ENCODE measurements at regions not wholly inside any gene's neighbourhood (a gene's known extent, or its start where the extent isn't known, plus 50 kb on each side); places are given as distances from the start of the nearest gene placed in this dataset. TPM values are rescaled to one million over a fixed set of nuclear protein-coding genes. Genes with fewer than 3 reads are reported as not detected.

DNA sequence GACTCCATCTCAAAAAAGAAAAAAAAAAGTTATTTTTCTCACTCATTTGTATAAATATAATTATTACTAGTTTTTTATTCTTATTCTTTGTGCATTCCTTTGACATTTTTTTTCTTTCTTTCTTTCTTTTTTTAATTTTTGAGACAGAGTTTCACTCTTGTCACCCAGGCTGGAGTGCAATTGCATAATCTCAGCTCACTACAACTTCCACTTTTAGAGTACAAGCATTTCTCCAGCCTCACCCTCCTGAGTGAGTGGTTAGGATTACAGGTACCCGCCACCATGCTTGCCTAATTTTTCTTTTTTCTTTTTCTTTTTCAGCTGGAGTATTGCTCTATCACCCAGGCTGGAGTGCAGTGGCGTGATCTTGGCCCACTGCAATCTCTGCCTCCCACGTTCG, 51.4 kb upstream of the JARID2 start:
- H3K18ac ChIP-seq (ENCODE audit: low read length): no peak overlapping the region
- H2BK12ac ChIP-seq (ENCODE audit: low read length): no peak overlapping the region
- no peaks in the 10 kb centered on the region for H3K27me3 ChIP-seq (ENCODE audit: control insufficient read depth in 3 of 3, insufficient read depth in 3 of 3, low read depth in 1 of 3, low read length in 3 of 3)
- H3K4me2 ChIP-seq (ENCODE audit: insufficient read depth, low read length, poor library complexity, severe bottlenecking): no peak overlapping the region
- no peak overlapping the region for H3K9ac ChIP-seq (ENCODE audit: low read depth, low read length, poor library complexity)
- H4K91ac ChIP-seq (ENCODE audit: low read depth, low read length, poor library complexity): no peak overlapping the region
- H2BK15ac ChIP-seq (ENCODE audit: low read length): no peak overlapping the region
- H2BK120ac ChIP-seq (ENCODE audit: low read depth, low read length): no peak overlapping the region
- no peak overlapping the region for H3K4me3 ChIP-seq (ENCODE audit: low read length in 2 of 2)
- H3K79me1 ChIP-seq (ENCODE audit: low read depth, low read length): peaks cover 1% of the 10 kb centered on the region
- no peak overlapping the region for H2AFZ ChIP-seq (ENCODE audit: low read length)
- H3K9me3 ChIP-seq (replicated peaks in 1 of 2; ENCODE audit: control insufficient read depth in 2 of 2, insufficient read depth in 1 of 2, low read depth in 1 of 2, low read length in 2 of 2): no peaks in the 10 kb centered on the region
- H3K4me1 ChIP-seq (ENCODE audit: control insufficient read depth in 2 of 2, insufficient read depth in 1 of 2, low read depth in 1 of 2, low read length in 2 of 2): no peaks in the 10 kb centered on the region
- H3K23ac ChIP-seq (ENCODE audit: low read depth, low read length, poor library complexity): no peak overlapping the region
- H3K36me3 ChIP-seq (replicated peaks in 1 of 2; ENCODE audit: control insufficient read depth in 2 of 2, insufficient read depth in 2 of 2, low read length in 2 of 2): no peaks in the 10 kb centered on the region
- DNase-seq (ENCODE audit: low spot score): no peak
- H3K4ac ChIP-seq (ENCODE audit: low read length): no peak overlapping the region
- no CpG with 5 or more reads among the region's 4 CpGs for WGBS, 2 donors (ENCODE audit: extremely low coverage in 2 of 2, insufficient read length in 2 of 2, insufficient replicate concordance in 1 of 2)
- H2BK5ac ChIP-seq (ENCODE audit: low read length): no peak overlapping the region
- H3K14ac ChIP-seq (ENCODE audit: low read length): no peak overlapping the region
- H4K8ac ChIP-seq (ENCODE audit: low read depth, low read length): no peak overlapping the region
- H3K27ac ChIP-seq (replicated peaks; ENCODE audit: low read length): no peak overlapping the region
- no peak overlapping the region for H2AK5ac ChIP-seq (ENCODE audit: low read depth, low read length)

Small RNA genes in the stretch of these regions (small RNA-seq; reads per million reads assigned to genes)
- gene RN7SL332P (ENCODE audit: insufficient read depth) (not detected), gene RNU6-793P (ENCODE audit: insufficient read depth) (not detected)
